Prostate gland (tissue), 2 donors: ENCODE measurements at regions not wholly inside any gene's neighbourhood (a gene's known extent, or its start where the extent isn't known, plus 50 kb on each side); places are given as distances from the start of the nearest gene placed in this dataset.

Experiments
- DNase-seq: peaks from one replicate; pipeline ENCODE4 v3.0.0-alpha.2; 2019; ENCODE audit warnings: low spot score
- H3K27ac ChIP-seq, 2 donors: fragments of 200-600 bp; sonication (generic); 2 replicates each; pipeline ENCODE4 v1.5.1; 2017 to 2019
- H3K27me3 ChIP-seq: fragments of 200-600 bp; sonication (generic); replicated peaks from 2 replicates; pipeline ENCODE4 v1.5.1; 2019; ENCODE audit not compliant: insufficient read depth
- H3K36me3 ChIP-seq, 2 donors: fragments of 200-600 bp; sonication (generic); 1 replicate in 1 of 2; 2 replicates in 1 of 2; pipeline versions ENCODE4 v1.5.1 to v1.8.1; 2017 to 2019
- H3K4me1 ChIP-seq: fragments of 200-600 bp; sonication (generic); replicated peaks from 2 replicates; pipeline ENCODE4 v1.5.1; 2019
- H3K4me3 ChIP-seq, 2 donors: fragments of 200-600 bp; sonication (generic); 2 replicates each; pipeline ENCODE4 v1.5.1; 2017 to 2019
- H3K9me3 ChIP-seq: fragments of 200-600 bp; sonication (generic); 2 replicates; pipeline ENCODE4 v1.5.1; 2017
- POLR2A ChIP-seq: fragments of 450-650 bp; IDR thresholded peaks from one replicate; pipeline ENCODE4 v1.6.1; 2016; ENCODE audit warnings: antibody characterized with exemption, mild to moderate bottlenecking
- POLR2AphosphoS5 ChIP-seq: sonication (generic); formaldehyde crosslinking; IDR thresholded peaks from one replicate; pipeline ENCODE4 v1.6.1; 2017; ENCODE audit warnings: antibody characterized with exemption
- WGBS: methylation state at CpG from one replicate; pipeline ENCODE4 v1.1.5; 2018; 5-methylcytosine and 5-hydroxymethylcytosine counted together
- intact Hi-C: fragments of 100-400 bp; cut with DNase I; formaldehyde crosslinking; loops from one replicate; pipeline ENCODE4 v1.14.2; 2022
- TF ChIP-seq, protein P1 (sequence below), 4 experiments: fragments of 200-600 bp in 2 of 4; fragments of 450-650 bp in 2 of 4; sonication (generic) in 2 of 4; IDR thresholded peaks; 1 replicate in 3 of 4; 2 replicates in 1 of 4; pipeline ENCODE4 v1.5.1; 2016 to 2019; ENCODE audit warnings: antibody characterized with exemption in 4 of 4, mild to moderate bottlenecking in 2 of 4, moderate library complexity in 2 of 4

DNA sequence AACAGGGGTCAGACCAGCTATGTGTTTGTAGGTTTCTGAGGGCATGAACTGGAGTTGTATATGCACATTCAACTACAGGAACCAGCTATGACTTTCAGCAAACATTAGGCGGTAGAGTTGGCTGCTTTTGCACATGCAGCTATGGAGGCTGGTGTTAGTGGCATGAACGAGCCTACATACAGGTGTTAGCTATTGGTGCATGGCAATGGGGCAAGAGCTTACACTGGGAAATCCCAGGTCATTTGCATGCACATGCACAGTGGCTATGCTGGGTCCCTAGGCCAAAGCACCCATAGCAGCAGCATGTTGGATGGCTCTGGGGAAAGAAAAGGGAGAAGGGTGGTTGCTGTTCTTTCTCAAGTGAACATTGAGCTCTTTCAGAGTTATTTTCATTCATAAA, 1018.5 kb upstream of the PHF14 start:
- H3K4me3 ChIP-seq = no peak overlapping the region
- H3K9me3 ChIP-seq = no peaks in the 10 kb centered on the region
- no peaks in the 10 kb centered on the region for H3K4me1 ChIP-seq
- H3K27me3 ChIP-seq = no peaks in the 10 kb centered on the region
- no peak for DNase-seq
- 89% methylated on average over 2 of the region's 2 CpGs for WGBS
- H3K27ac ChIP-seq = no peak overlapping the region
- TF ChIP-seq, protein P1, sequence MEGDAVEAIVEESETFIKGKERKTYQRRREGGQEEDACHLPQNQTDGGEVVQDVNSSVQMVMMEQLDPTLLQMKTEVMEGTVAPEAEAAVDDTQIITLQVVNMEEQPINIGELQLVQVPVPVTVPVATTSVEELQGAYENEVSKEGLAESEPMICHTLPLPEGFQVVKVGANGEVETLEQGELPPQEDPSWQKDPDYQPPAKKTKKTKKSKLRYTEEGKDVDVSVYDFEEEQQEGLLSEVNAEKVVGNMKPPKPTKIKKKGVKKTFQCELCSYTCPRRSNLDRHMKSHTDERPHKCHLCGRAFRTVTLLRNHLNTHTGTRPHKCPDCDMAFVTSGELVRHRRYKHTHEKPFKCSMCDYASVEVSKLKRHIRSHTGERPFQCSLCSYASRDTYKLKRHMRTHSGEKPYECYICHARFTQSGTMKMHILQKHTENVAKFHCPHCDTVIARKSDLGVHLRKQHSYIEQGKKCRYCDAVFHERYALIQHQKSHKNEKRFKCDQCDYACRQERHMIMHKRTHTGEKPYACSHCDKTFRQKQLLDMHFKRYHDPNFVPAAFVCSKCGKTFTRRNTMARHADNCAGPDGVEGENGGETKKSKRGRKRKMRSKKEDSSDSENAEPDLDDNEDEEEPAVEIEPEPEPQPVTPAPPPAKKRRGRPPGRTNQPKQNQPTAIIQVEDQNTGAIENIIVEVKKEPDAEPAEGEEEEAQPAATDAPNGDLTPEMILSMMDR (IDR thresholded peaks at IDR 0.05) = no peak
- no peak for TF ChIP-seq POLR2AphosphoS5
- no peak for TF ChIP-seq POLR2A
- intact Hi-C loops = no loop called here
- no peaks in the 10 kb centered on the region for H3K36me3 ChIP-seq

DNA sequence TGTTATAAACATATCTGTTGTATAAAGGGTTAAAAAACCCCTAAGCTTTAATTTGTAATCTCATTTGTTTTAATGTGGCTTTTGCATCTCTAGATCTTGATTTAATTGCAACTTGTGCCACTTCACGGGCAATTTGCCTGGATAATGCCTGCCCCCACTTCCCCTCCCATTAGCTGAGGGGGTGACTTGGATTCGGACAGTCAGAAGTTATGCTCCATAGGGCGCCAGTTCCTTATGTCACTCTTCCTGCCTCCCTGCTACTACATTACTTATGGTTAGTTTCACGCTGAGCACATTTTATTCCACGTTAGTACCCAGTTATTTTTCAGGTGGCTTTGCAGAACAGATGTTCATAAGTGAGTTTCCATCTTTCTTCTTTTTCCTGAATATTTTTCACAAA, 1015.2 kb upstream of the PHF14 start:
- no peak overlapping the region for H3K27ac ChIP-seq
- intact Hi-C loops = no loop called here
- no peak for DNase-seq
- H3K4me3 ChIP-seq = no peak overlapping the region
- TF ChIP-seq, protein P1 (IDR thresholded peaks at IDR 0.05) = no peak
- no peak for TF ChIP-seq POLR2A
- H3K27me3 ChIP-seq = no peaks in the 10 kb centered on the region
- H3K9me3 ChIP-seq = no peaks in the 10 kb centered on the region
- no peaks in the 10 kb centered on the region for H3K4me1 ChIP-seq
- no peaks in the 10 kb centered on the region for H3K36me3 ChIP-seq
- WGBS = 71% methylated on average over 5 of the region's 5 CpGs

DNA sequence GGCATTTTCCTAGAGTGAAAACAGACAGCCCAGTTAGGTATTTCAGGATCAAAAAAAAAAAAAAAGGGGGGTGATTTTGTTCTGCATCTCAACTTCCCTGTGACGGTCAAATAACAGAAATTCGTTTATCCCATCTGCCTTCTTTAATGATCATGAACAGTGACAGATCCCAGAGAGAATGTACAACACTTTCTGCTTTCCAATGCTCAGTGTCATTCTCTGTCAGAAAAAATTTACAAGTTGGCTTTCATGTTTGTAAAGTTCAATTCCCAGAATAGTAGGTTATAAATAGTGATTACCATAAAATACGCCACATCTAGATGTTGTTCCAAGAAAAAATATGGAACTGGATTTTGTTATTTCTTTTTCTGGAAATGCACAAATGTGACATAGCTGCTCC, 1013.2 kb upstream of the PHF14 start:
- WGBS = 32% methylated on average over 3 of the region's 3 CpGs
- H3K4me3 ChIP-seq = no peak overlapping the region
- DNase-seq = no peak
- TF ChIP-seq POLR2AphosphoS5 = no peak
- TF ChIP-seq, protein P1 (IDR thresholded peaks at IDR 0.05) = no peak
- TF ChIP-seq POLR2A = no peak
- H3K27ac ChIP-seq = no peak overlapping the region
- no peaks in the 10 kb centered on the region for H3K9me3 ChIP-seq
- intact Hi-C loops = no loop called here
- no peaks in the 10 kb centered on the region for H3K36me3 ChIP-seq
- no peaks in the 10 kb centered on the region for H3K27me3 ChIP-seq
- H3K4me1 ChIP-seq = no peaks in the 10 kb centered on the region

DNA sequence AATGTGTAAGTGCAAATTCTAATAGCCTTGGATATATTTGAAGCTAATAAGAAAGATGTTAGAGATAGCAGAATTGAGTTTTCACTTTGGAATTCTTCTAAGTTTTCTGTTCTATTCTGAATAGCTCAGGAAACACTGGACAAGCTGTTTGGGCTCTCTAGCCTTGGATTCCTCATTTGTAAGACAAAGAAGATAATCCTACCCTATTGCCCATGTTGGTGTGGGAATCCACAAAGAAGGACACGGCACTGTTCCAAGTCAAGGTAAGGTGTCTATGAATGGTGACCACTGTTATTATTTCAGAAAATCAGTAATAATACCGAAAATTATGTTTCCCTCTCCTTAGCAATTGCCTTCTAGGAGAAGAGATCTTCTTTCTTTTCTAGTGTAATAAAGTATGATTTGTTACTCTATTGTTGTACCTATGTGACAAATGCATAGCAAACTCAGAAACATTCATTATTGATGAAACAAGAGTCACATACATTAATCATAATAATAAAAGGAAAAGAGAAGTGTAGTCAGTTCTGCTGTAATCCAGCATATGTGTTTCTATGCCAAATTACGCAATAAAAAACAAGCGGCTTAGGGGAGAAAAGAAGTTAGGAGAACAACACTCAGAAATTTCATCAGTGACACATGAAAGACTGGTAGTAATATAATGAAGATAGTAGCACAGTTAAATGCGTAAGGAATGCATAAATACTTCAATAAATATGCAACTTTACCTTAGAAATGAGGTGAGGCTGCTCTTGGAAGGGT, 1012.3 kb upstream of the PHF14 start:
- Histone ChIP-seq H3K9me3 (no peaks in the 10 kb centered on the region), H3K27me3 (no peaks in the 10 kb centered on the region), H3K27ac (no peak overlapping the region), H3K36me3 (no peaks in the 10 kb centered on the region), H3K4me1 (no peaks in the 10 kb centered on the region), H3K4me3 (no peak overlapping the region)
- TF ChIP-seq POLR2A (no peak), POLR2AphosphoS5 (no peak)
- TF ChIP-seq, protein P1 (IDR thresholded peaks at IDR 0.05) = no peak
- intact Hi-C loops = no loop called here
- DNase-seq = no peak
- WGBS = 90% methylated on average over 5 of the region's 5 CpGs

DNA sequence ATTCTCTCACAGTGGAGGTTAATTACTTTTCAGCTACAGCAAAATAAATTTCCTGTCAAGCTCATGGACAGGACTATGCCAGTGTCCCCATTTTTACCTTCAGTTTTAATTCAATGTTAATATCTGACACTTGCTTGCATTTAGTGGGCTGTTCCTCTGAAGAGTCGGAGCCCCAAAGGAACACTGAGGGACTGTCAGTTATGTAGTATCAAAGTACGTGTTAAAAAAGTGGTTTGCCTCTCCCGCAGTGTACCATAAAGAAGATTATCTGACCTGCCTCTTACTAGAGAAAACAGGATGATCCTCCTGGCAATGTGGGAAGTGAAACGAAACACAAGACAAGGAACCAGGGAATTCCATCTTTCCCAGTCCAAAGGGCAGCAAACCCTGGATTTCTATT, 1010.9 kb upstream of the PHF14 start:
- Histone ChIP-seq H3K4me3 (no peak overlapping the region), H3K27ac (no peak overlapping the region), H3K4me1 (no peaks in the 10 kb centered on the region), H3K36me3 (no peaks in the 10 kb centered on the region), H3K9me3 (no peaks in the 10 kb centered on the region), H3K27me3 (no peaks in the 10 kb centered on the region)
- WGBS = 66% methylated on average over 4 of the region's 4 CpGs
- DNase-seq = no peak
- intact Hi-C loops = no loop called here
- TF ChIP-seq POLR2AphosphoS5 (no peak), POLR2A (no peak)
- TF ChIP-seq, protein P1 (IDR thresholded peaks at IDR 0.05) = no peak
